CD1c-positive myeloid dendritic cell (primary cell): ENCODE measurements at regions not wholly inside any gene's neighbourhood (a gene's known extent, or its start where the extent isn't known, plus 50 kb on each side); places are given as distances from the start of the nearest gene placed in this dataset.
"Not testable (repeated sequence)": the region's sequence is repeated elsewhere in the genome, so short reads cannot be mapped to it uniquely, and the experiment has no call there.

ENCODE experiments used
- DNase-seq: peaks from one replicate; pipeline ENCODE4 v3.0.0-alpha.2; 2016; ENCODE audit errors: extremely low spot score

GRCh38 chr16:29182501-29182900 is 197.6 kb downstream of the LAT start:
- no peak for DNase-seq

GRCh38 chr16:29181921-29182411 is 197.1 kb downstream of the LAT start:
- DNase-seq, result not testable (repeated sequence)

- DNase-seq, result not testable (repeated sequence)
These were observed 196.5 kb downstream of the LAT start for GRCh38 chr16:29181254-29181780.

- not testable (repeated sequence) for DNase-seq
These were observed 195.4 kb downstream of the LAT start for GRCh38 chr16:29180206-29180600.

- DNase-seq, result not testable (repeated sequence)
These were observed 194.8 kb downstream of the LAT start for GRCh38 chr16:29179401-29180205.

GRCh38 chr16:29177888-29178726 is 193.3 kb downstream of the LAT start:
- DNase-seq, result peak; percentile 42

- DNase-seq, result not testable (repeated sequence)
These were observed 192.5 kb downstream of the LAT start for GRCh38 chr16:29177203-29177887.

- not testable (repeated sequence) for DNase-seq
These were observed 192.0 kb downstream of the LAT start for GRCh38 chr16:29176822-29177202.

GRCh38 chr16:29176154-29176470 is 191.3 kb downstream of the LAT start:
- DNase-seq, result not testable (repeated sequence)

- not testable (repeated sequence) for DNase-seq
These were observed 190.7 kb downstream of the LAT start for GRCh38 chr16:29175411-29176153.

- peak; percentile 93 for DNase-seq
These were observed 188.8 kb downstream of the LAT start for GRCh38 chr16:29173371-29174305.

- DNase-seq, result not testable (repeated sequence)
These were observed 187.4 kb downstream of the LAT start for GRCh38 chr16:29172098-29172724.

- not testable (repeated sequence) for DNase-seq
These were observed 186.4 kb downstream of the LAT start for GRCh38 chr16:29171296-29171695.

- DNase-seq, result not testable (repeated sequence)
These were observed 185.7 kb downstream of the LAT start for GRCh38 chr16:29170393-29171119.

- not testable (repeated sequence) for DNase-seq
These were observed 184.6 kb downstream of the LAT start for GRCh38 chr16:29169295-29169994.

- DNase-seq, result peak; percentile 16
These were observed 183.8 kb downstream of the LAT start for GRCh38 chr16:29168515-29169259.

- DNase-seq, result not testable (repeated sequence)
These were observed 179.7 kb downstream of the LAT start for GRCh38 chr16:29164442-29165089.
